Uterus (tissue), 2 donors: ENCODE measurements at regions not wholly inside any gene's neighbourhood (a gene's known extent, or its start where the extent isn't known, plus 50 kb on each side); places are given as distances from the start of the nearest gene placed in this dataset.

ENCODE experiments used
- CTCF ChIP-seq, 4 experiments: fragments of 200-600 bp in 2 of 4; fragments of 450-650 bp in 2 of 4; sonication (generic) in 2 of 4; IDR thresholded peaks; one replicate each; pipeline ENCODE4 v1.5.1; 2016 to 2019; ENCODE audit warnings: antibody characterized with exemption in 4 of 4, mild to moderate bottlenecking in 2 of 4, moderate library complexity in 1 of 4
- POLR2A ChIP-seq, 2 donors: fragments of 450-650 bp; IDR thresholded peaks; one replicate each; pipeline ENCODE4 v1.6.1; 2016; ENCODE audit warnings: antibody characterized with exemption in 2 of 2, mild to moderate bottlenecking in 1 of 2, moderate library complexity in 1 of 2

GRCh38 chr4:14787894-14788293 lies 214.4 kb upstream of the CPEB2 start:
- TF ChIP-seq POLR2A (IDR thresholded peaks at IDR 0.05) (no peak), CTCF (IDR thresholded peaks at IDR 0.05) (no peak)
